GM19025 (cell line): ENCODE measurements at regions not wholly inside any gene's neighbourhood (a gene's known extent, or its start where the extent isn't known, plus 50 kb on each side); places are given as distances from the start of the nearest gene placed in this dataset.
"Not testable (repeated sequence)": the region's sequence is repeated elsewhere in the genome, so short reads cannot be mapped to it uniquely, and the experiment has no call there.

Source experiments
- ATAC-seq: cut with Tn5 transposase; IDR thresholded peaks from one replicate; pipeline ENCODE4 v1.9.1; 2021; ENCODE audit warnings: mild to moderate bottlenecking, low read depth, moderate library complexity; ENCODE audit not compliant: unreplicated experiment

DNA sequence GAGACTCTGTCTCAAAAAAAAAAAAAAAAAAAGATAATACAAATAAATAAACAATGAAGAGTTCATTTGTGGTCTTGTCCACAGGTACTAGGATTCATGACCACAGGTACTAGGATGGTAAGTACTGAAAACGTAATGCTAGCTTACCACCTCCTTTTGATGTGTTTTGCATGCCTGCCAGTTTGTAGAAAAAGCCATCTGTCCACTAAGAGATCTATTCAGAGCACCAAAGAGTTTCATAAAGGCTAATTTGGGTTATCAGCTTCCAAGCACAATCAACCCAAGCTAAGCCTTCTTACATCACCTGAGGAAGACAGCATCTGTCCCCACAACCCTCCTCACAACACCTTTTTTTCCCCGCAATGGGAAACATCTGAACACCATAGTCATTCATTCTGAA, 477.2 kb downstream of the ZEB2 start:
- ATAC-seq: no peak

DNA sequence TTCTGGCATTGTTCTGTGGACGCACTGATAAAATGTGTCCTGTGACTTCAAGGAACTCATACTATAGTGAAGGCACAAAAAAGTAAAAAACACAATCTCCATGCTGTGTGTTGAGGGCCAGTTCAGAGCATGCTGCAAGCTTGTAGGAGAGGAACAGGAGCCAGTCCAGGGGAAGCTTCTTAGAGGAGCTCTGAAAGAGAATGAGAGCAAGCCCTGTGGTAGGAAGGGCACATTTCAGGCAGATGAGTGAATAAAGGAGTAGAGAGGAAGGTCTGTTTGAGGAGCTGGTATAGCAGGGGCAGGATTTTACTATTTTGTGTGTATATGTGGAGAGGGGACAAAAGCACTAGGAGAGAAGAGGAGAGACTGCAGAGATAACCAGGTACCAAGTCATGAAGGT, 478.3 kb downstream of the ZEB2 start:
- no peak for ATAC-seq

DNA sequence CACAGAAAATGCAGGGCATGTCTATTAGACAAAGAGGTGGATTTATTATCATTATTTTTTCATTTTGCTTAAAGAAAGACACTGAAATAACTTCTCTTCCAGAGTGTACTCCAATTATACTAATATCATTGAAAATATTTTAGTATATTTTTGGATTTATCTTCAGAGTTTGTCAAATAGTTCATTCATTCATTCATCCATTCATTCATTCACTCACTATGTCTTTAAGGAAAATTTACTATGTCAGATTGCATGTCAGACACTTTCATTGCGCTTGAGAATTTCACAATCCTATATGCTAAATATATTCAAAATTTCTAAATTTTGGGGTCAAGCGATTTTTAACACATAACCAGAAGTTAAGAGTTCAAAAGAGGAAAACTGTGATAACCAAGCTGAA, 479.1 kb downstream of the ZEB2 start:
- no peak for ATAC-seq

DNA sequence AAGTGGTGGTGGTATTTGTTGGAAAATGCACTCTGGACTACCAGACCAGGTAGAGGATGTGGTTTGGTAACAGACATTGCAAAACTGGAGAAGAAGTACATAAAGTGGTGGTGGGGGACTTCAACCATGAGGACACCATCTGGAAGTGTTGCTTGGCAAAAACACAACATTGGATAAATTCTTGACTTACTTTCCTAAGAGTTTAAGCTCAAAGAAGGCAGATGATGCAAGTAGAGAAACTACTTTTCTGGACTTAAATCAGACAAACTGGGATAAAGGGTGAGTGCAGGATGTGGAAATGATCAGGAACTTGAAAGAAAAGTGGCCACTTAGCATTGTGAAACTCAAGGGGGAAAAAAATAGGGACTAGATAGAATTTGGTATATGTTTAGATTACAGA, 487.4 kb downstream of the ZEB2 start:
- ATAC-seq: no peak

DNA sequence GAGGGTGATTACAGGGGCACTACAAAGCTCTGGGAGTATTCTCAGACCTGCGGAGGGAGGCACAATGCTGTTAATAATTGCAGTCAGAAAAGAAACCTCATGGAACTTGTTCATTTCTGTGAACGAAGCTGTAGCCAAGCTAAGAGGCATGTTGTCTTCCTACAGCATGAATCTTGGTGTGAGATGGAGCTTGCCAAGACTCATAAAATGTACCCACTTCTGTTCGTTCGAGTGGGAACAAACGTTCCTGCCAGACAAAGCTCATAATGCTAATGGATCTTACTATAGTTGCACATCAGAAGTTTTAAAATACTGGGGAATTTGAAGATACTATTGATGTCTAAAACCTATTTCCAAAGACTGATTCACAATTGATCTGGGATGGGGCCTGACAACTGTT, 489.1 kb downstream of the ZEB2 start:
- ATAC-seq: no peak

DNA sequence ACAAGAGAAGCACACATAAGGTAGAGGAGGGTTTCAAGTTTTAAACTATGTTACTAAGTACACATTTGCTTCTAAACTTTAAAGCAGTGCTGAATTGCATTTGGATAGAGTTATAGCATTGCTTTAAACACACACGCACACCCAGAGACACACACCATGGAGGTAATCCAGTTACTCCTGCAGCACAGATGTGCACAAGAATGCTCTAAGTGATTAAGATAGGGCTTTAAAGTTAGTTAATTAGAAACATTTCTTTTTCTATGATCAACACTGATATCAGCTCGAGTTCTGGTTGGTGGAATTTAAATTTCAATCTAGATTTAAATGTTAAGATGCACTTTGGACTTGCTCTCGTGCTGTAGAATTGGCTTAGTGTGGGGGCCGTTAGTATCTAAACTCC, 492.3 kb downstream of the ZEB2 start:
- no peak for ATAC-seq

DNA sequence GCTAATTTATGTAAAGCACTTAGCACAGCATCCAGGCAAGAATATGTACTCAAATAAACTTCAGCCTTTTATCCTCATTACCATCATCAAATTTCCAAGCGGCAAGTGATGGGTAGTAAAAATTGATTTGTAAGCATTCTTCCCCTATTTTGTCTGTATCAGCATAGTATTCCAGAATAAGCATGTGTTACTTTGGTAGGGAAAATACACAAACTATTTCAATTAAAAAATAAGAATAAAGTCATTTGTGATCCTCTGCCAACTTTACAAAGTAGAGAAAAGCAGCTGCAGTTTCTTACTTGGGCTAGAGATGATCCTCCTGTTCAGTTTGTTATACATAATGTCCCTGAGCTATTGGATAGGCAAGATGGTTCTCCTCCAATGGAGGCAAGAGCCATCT, 493.2 kb downstream of the ZEB2 start:
- ATAC-seq: no peak

DNA sequence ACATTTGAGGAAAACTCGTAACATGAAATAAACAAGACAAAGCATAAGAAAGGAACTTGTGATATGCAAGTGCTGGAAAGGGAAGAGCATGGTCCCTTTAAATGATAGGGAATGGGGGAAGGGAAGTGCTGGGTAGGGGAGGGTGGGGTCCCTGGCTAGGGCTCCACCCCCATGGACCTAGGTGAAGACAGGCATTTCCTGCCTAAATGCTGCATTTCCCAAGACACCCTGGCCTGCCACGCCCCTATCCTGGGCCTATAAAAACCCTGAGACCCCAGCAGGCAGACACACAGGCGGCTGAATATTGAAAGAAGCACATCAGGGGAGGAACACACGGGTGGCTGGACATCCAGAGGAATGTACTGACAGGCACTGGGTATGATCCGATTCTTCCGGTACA, 499.9 kb downstream of the ZEB2 start:
- no peak for ATAC-seq

DNA sequence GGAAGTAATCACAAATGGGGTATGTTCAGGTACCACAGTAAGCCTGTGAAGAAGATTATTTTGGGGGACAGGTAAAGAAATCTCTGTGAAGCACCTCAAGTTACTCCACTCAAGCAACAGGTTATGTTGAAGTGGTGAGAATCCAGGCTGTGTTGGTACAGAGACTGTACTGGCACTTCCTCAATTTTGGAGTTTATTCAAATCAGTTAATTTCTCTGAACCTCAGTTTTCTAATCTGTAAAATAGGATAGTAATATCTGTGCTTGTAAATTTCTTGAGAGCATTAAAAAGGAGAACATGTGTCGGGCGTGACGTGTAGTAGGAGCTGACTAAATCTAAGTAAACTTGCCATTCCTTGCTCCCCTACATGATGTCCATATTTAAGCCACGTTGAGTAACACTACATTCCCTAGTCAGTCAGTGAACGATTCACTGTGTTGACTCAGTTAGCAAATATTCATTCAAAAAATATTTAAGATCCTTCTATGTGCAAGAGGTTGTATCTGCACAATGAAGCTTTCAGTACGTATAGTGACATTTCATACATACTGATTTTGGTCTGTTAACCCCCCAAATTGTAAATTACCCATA, 504.2 kb downstream of the ZEB2 start:
- ATAC-seq: no peak

DNA sequence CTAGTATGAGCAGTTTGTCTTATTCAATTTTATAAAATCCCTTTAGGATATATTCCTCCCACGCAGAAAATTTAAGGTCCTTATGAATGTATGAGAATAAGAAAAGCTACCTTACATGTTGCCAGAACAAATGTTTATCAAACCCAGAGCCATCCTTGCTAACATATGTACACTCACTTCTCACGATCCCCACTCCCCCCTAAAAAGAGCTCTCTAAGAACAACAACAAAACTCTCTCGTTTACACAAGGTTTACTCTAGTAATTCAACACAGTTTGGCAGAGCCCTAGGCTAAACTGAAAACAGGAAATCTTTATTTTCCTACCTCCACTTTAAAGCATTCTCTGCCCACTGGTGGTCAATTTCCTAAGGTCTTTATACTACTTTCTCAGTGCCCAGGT, 504.9 kb downstream of the ZEB2 start:
- ATAC-seq: no peak

DNA sequence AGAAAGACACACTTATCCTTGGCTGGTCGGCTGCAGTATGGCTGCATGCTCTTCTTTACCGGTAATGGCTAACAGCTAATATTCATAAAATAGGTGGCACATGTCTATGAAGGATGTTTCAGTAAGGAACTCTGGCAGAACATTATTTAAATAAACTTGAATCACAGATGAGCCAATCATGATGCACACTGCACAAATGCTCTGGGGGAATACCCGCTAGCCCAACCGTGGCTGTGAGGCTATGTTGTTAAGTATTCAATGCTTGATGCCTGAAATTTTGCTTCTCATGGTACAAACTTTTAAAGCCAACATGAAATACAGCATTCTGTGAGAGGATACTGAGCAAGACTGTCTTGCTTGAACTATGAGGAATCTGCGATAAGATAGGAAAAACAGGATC, 505.8 kb downstream of the ZEB2 start:
- ATAC-seq: no peak

DNA sequence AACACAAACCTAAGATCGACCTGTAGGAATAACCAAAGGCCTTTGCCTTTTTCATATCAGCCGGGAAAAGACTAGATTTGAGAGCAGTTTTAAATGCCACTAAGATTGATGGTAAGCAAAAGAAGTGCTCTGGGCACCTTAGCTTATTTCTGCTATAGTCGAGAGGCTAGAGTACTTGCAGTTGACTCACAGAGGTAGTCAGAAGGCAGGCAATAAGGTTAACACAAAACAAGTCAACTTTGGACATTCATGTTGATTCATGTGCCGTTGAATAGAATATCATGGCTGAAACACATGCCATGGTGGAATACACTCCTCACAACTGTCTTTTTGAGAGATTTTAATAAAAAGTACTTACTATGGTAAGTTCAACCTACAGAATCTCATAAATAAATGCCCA, 507.6 kb downstream of the ZEB2 start:
- no peak for ATAC-seq

DNA sequence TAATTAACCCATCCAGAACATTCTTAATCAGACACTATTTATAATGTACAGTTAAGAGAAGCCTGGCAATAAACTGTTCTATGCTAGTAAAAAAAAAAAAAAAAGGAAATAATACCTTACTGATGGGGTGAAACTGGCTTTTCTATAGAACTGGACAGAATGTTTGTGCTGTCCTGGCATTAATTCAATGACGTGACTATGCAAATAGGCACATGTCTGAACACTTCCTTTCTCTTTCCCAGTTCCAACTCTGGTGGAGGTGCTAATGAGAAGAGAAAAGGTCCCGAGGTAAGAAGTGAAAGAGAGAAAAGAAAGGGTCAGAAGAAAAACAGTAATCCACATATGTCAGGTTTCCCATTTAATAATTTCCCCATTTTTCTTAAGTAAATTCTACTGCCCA, 508.4 kb downstream of the ZEB2 start:
- ATAC-seq: no peak

DNA sequence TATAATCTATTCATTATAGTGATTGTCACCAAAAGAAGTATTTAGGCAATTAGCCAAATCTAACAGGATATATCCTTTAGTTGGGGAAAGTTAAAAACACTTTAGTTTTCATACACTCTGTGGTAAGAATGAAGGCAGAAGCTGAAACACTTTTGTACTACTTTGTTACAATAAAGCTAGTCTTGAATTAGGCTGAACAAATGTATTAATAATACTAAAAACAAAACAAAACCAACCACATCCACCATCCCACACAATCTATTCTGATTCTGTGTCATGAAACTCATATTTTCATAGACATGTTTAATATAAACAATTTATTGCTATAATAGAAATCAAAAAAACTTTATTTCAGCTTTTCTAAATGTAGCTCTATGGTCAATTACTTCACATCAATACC, 508.8 kb downstream of the ZEB2 start:
- no peak for ATAC-seq

DNA sequence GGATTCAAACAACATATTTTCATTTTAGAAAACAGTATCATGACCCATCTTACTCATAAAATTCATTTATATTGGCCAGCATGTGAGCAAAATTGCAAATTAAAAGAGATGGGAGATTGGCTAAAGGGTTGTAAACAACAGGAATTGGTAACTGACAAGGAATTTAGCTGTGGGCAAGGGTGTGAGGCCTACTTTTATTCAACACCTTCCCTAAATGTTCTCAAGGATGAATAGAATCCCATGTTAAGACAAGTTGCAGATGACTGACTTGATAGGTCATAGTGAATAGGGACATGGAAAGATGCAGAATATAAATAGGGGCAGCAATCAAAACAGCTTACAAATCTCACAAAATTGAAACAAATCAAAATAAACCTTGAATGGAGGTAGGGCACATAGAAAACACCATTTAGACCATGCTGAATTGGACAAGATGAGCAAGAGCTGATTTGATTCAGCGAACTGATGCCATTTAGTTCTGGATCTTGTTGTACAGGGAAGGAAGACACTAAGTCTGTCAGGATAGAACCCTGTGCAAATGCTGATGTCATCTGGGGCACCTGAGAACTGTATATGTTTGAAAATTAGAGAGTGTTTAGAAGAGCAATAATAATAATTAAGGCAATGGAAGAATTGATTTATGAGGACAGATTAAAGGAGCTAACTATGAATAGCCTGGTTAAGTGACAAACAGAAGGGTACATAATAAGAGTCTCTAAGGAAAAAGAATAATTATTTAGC, 509.7 kb downstream of the ZEB2 start:
- ATAC-seq: no peak

DNA sequence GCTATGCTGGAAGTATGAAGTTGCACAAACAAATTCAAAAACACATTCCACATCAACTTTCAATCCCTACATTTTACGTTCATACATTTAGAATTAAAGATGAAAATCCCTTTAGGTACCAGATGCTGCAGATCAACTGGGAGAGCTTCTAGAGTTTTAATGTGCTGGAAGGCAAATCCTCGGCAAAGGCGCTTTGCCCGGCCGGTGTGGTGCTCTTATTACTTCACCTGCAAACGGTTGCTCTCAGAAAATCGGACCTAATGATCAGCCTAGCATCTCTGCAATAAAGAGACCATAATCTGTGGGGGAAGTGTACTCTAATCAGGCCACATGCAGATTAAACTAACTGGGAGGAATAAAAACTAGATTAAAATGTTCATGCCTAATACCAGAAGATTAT, 513.8 kb downstream of the ZEB2 start:
- ATAC-seq: no peak

DNA sequence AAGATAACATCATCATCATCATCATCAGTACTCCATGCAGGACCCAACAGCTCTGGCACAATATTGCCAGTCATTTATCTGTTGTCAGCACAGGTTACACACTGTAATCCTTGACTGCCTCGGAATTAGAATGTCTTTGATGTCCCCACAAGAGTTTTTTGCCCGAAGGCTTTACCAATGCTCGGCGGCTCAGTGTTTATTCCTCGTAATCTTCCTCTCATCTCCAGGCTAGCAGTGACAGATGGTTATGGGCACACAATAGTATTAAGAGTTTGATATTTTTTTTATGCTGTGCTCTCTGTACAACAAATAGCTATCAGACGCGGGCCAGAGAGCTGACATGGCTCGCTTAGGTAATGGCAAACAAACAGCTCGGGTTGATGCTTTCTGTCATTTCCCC, 515.2 kb downstream of the ZEB2 start:
- ATAC-seq: no peak

DNA sequence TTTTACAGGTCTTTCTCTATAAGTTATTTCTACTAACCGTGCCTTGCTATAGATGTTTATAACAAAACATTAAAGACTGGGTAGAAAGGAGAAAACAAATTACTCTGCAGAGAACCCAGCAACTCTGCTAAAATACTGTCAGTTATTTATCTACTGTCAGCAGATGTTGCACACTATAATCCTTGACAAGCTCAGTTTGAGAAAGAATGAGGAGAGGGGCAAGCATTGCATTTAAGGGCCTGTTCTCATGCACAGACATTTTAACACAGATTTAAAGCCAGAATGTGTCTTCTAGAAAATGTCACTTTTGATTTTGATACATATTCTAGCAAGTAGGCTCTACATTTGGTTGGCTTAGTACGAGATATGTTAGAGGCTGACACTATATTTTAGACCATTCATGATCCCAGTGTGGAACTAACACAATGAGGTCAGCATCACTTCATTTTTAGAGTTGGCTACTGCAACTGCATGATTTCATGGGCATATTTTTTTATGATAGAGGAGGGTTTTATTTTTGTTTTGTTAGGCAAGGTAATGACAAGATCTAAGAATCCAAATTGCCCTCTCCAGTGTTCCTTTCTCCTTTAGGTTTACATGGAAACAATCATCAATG, 516.4 kb downstream of the ZEB2 start:
- ATAC-seq: no peak

DNA sequence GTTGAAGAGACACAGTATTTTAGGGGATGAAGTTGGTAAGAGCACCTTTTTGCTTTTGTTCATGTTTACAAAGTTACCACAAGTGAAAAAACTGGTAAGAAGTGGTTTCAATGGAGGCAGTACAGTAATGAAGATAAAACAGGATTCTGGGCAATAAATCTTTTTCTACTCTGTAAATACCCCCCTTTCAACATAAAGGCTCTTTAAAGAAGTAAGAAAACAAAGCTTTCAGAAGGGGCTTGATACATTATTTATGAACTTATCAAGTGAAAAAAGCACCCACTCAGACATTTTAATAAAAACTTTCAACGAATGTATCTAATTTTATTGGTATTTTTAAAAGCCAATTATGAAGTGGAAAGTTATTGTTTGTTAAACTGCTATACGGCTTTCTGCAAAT, 522.9 kb downstream of the ZEB2 start:
- ATAC-seq: no peak

DNA sequence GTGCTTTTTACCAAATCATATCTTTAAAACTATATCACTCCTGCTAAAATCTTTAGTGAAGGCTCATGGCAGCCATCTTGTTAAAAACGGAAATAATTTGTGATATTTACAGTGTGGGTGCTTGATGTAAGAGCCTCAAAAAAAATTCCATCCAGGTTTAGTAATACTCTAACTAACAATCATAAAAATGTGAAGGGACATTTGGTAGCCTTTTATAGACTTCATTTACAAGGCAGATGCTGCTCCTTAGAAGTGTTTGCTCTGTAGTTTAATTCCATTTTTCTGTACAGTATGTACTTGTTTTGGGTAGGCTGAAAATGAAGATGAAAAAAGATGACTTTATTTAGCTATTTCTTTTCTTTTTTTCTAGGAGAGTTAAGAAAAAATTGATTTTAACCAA, 525.0 kb downstream of the ZEB2 start:
- no peak for ATAC-seq

DNA sequence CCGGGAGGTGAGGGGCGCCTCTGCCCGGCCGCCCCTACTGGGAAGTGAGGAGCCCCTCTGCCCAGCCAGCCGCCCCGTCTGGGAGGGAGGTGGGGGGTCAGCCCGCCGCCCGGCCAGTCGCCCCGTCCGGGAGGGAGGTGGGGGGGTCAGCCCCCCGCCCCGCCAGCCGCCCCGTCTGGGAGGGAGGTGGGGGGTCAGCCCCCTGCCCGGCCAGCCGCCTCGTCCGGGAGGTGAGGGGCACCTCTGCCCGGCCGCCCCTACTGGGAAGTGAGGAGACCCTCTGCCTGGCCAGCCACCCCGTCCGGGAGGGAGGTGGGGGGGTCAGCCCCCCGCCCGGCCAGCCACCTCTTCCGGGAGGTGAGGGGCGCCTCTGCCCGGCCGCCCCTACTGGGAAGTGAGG, 528.3 kb downstream of the ZEB2 start:
- not testable (repeated sequence) for ATAC-seq

DNA sequence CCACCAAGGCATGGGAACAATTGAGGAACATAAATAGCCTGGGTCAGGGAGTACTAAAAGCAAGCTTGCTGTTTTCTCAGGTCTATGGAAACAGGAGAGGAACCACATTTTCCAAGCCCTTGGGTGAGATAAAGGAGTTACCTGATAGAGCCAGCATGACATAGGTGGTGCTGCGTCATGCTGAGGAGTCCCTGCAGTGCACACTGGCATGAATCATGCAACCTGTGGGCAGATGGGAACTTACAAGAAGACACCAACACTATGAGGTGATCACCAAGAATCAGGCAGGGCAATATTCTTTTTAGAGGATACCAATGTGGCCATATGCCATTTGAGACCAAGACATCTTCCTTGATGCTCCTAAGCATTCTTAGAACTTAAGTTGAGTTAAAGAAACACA, 531.8 kb downstream of the ZEB2 start:
- ATAC-seq: no peak
